Epithelial cell of prostate (primary cell): ENCODE measurements at regions not wholly inside any gene's neighbourhood (a gene's known extent, or its start where the extent isn't known, plus 50 kb on each side); places are given as distances from the start of the nearest gene placed in this dataset.
"Not testable (repeated sequence)": the region's sequence is repeated elsewhere in the genome, so short reads cannot be mapped to it uniquely, and the experiment has no call there.

Source experiments
- DNase-seq: peaks from one replicate; pipeline ENCODE4 v3.0.0-alpha.2; 2011; ENCODE audit warnings: low read depth, low spot score
- H3K27ac ChIP-seq: fragments of 450-650 bp; 2 replicates; pipeline ENCODE4 v1.5.1; 2017; ENCODE audit warnings: mild to moderate bottlenecking

DNA sequence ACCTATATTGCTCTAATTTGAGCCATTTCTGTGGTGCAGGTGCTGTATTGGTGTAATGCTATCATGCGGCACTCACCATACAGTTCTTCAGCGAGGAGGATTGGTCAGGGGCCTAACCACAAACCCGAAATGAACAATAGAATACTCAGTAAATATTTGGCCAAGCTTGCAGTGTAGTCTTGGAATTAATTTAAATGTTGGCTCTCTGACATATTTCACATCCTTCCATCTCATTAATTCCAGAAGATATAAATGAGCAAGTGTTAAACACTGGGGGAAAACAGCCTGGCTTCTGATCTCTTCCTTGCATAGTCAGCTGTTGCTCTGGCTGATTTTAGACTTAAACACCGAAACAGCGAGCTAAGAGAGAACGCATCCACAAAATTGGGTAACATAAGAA lies 663.1 kb upstream of the GHITM start:
- DNase-seq, result no peak
- no peak overlapping the region for H3K27ac ChIP-seq

GRCh38 chr10:83489161-83489560 lies 650.1 kb upstream of the GHITM start:
- DNase-seq, result no peak
- no peak overlapping the region for H3K27ac ChIP-seq

- no peak for DNase-seq
- H3K27ac ChIP-seq, result no peak overlapping the region
Observed at GRCh38 chr10:83492004-83492403, 647.3 kb upstream of the GHITM start.

DNA sequence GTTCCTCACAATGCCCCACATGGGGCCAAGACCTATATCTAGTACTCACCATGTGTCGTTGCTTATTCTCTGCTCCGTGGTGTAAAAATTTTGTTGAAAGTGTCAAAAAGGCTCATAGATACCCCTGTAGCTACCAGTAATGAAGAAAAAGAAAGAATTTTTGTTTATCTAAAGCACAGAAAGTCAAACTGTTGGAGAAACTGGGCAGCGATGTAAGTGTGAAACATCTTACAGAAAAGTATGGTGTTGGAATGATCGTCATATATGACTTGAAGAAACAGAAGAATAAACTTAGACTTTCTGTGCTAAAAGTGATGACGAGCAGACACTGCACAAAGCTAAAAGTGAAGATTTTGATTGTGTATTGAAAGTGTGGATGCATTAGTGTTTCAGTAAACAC lies 626.6 kb upstream of the GHITM start:
- DNase-seq, result no peak
- no peak overlapping the region for H3K27ac ChIP-seq

DNA sequence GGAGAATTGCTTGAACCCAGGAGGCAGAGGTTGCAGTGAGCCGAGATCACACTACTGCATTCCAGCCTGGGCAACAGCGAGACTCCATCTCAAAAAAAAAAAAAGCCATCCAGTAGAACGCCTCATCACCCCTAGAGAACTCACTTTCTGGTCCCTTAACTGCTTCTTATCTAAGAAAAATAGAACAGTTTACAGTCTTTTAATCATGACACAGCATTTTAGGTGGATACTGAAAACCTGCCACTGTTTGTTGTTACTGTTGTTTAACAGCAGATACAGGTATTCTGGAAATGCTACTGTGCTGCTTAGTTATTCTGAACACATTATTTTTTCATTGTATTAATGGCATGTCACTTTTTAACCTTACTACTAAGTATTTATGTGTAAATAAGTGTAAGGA lies 624.3 kb upstream of the GHITM start:
- no peak for DNase-seq
- no peak overlapping the region for H3K27ac ChIP-seq

GRCh38 chr10:83516788-83517187 lies 622.5 kb upstream of the GHITM start:
- DNase-seq, result no peak
- H3K27ac ChIP-seq, result no peak overlapping the region

DNA sequence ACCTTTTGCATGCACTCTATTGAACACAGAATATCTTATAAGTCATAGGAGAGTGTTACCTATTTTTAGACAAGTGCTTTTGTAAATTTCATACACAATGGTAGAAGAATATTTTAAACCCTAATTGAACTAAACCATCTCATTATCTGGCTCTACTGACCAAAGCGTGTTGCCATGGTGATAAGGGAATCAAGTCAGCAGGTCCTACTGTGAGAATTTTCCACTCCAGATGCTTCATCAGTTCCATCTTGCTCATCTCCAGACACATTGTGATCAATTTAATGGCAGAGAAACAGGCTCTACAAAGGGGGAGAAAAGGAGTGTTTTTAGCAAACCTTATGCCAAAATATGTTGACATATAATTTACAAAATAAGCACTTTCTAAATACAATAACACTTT lies 621.9 kb upstream of the GHITM start:
- DNase-seq, result no peak
- no peak overlapping the region for H3K27ac ChIP-seq

DNA sequence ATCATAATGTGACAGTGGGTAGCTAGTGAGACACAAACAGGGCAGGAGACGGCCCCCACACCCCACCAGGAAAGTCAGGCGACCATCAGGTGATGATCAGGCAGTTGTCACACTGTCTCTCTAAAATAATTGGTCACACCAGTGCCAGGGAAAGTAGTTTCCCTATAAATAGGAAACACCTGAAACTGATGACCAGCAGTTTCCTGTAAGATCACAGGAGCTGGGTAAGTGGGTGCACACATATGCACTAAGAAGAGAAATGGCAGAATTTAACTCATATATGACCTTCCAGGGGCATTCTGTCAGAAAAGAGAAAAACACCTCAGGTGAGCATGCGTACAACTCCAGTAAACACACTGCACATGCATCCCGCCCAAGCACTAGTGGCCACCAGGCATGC lies 620.5 kb upstream of the GHITM start:
- DNase-seq, result no peak
- no peak overlapping the region for H3K27ac ChIP-seq

DNA sequence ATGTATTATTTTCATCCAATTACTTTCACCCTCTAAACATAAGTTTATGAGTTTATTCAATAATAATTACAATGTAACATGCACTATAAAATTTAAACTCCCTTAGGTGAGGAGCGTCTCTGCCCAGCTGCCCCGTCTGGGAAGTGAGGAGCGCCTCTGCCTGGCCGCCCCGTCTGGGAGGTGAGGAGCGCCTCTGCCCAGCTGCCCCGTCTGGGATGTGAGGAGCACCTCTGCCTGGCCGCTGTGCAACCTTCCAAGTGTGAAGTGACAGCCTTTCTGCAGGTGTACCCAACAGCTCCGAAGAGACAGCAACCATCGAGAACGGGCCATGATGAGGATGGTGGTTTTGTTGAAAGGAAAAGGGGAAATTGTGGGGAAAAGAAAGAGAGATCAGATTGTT lies 618.9 kb upstream of the GHITM start:
- DNase-seq, H3K27ac ChIP-seq: not testable (repeated sequence)

GRCh38 chr10:83522456-83522855 lies 616.9 kb upstream of the GHITM start:
- H3K27ac ChIP-seq, result no peak overlapping the region
- no peak for DNase-seq

DNA sequence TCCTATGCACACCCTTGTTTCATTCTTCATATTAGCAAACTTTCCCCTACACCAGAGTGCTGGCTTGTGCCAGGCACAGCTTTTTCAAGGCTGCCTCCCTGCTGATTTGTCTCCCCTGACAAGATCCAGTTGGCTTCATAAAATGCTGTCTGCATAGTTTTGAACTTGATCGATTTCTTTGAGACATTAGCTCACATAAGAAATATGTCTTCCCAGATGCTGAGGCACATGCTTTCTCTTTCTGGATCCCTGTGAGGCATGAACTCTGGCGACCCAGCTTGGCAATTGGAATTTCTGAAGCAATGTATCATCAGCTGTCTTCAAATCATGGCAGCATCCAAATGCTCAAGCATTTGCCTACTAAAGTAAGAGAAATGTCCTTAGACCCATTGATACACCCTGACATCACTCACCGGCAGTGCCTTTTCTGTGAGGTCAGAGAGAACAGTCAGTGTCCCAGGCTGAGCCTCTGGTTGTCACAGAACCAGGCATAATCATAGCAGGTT lies 616.4 kb upstream of the GHITM start:
- DNase-seq, result no peak
- H3K27ac ChIP-seq, result no peak overlapping the region

DNA sequence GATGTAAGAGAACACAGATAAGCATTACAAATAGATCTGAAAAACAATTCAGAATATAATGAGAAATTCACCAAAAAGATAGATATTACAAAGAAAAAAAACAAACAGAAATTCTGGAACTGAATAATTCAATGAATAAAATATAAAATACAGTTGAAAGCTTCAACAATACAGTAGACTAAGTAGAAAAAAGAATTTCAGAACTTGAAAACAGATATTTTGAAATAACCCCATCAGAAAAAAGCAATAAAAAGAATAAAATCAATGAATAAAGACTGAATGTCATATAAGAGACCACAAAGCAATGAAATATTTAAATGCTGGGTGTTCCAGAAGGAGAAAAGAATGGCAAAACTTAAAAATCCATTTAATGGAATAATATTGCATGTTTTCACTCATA lies 611.4 kb upstream of the GHITM start:
- no peak overlapping the region for H3K27ac ChIP-seq
- no peak for DNase-seq

DNA sequence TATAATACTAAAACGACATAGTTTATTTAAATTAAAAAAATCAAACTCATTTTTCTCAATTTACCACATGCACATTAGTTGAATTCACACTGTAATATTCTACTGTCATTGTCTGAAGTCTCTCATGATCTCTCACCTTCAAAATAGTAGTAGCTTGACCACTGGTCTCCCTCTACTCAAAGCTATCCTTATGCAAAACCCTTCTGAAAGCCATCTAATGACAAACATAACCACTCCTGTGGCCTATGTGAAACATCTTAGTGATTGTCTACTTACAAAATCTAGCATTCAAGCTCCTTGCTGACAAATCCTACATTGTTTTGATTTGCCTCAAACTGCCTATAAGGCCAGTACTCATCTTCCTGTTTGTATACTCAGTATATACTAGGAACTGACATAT lies 606.0 kb upstream of the GHITM start:
- no peak for DNase-seq
- H3K27ac ChIP-seq, result no peak overlapping the region

DNA sequence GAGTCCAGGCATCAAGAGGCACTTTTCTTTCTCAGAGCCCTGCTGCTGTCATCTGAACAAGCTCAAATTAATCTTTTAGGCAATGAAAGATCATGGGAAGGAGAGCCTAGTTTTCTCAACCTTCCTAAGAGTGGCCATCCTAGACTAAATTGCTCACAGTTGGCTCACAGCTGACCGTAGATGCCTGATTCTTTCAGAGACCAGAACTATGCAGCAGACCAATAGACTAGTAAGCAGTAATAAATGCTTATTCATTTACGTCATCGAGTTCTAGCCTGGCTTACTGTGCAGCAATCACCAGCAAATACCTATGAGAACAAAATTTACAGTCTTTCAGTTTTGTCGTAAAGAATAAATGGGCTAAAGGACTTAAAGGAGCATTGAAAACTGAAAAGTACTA lies 602.9 kb upstream of the GHITM start:
- no peak overlapping the region for H3K27ac ChIP-seq
- no peak for DNase-seq

DNA sequence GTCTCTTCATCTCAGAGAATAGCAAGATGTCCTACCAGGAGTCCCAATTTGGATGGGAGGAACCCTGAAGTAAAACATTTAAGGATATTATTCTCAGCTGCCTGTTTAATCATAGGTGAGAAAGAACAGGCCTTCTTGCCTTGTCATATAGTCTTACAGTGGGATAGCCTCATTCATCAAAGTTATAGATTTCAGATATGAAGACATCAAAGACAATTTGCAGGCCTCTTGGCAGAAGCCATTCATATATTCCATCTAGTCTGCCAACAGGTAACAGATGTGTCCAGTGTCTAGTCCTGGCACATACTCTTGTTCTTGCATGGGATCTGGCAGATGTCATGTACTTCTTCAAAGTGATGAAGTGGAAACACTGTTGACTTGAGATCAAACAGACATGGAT lies 601.3 kb upstream of the GHITM start:
- DNase-seq, result no peak
- H3K27ac ChIP-seq, result no peak overlapping the region

DNA sequence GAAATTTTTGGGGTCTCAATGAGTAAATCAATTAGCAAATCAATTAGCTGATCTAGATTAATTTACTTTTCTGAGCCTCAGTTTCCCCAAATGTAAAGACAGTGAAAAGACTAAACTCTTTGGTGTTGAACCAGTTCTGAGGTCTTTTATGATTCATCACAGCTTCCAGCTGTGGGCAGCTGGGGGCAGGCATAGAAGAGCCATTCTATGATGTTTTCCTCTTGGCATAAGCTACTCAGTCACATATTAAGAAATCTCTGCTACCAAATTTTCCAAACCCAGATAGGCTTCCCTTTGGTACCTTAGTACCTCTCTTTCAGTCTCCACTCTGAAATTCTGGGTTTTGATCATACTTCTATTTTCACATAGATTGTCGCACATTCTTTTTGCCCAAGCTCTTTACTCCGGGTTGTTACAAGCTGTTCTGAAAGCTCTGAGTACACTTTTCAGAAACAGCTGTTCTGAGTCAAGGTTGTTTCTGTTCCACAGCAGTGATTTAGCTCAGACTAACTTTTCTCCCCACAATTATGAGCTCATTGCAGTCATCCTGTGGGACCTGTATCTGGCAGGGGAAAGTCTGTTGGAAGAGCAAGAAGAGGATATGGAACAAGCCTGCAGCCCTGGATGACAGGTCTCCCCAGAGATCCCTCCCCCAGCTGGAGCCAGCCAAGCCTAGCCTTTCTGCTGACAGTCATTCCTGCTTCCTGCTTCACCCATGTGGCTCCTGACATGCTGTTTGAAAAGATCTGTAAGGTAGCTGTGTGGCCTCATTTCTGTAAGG lies 599.6 kb upstream of the GHITM start:
- no peak for DNase-seq
- H3K27ac ChIP-seq, result no peak overlapping the region

- H3K27ac ChIP-seq, result no peak overlapping the region
- no peak for DNase-seq
Observed at GRCh38 chr10:83541046-83541445, 598.3 kb upstream of the GHITM start.

DNA sequence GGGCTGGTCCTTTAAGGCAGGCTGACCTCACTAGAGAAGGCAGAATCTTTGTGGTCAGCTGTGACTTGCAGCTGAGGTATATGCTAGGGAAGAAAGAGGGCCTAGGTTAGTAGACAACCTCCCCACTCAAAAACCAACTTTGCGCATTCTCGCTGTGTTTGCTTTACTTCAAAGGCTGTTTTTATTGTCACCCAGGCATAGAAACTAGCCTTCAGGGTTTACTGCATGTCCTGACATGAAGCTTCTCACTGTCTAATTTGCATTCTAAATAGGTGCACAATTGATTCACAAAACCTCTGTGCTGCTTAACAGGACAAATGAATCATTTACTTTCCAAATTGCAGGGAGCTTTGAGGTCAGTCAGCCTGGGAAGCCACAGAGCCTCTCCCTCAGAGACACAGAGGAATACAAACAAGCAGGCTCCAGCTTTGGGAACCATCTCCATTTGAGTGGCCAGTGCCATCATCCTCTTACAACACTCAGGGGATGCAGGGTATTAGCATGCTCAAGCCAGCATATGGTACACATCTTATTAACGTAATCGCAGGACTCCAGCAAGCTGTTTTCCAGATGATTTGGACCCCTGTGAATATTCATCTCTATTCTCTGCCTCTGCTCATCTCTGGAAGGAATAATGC lies 596.4 kb upstream of the GHITM start:
- no peak overlapping the region for H3K27ac ChIP-seq
- DNase-seq, result peak; percentile 41

DNA sequence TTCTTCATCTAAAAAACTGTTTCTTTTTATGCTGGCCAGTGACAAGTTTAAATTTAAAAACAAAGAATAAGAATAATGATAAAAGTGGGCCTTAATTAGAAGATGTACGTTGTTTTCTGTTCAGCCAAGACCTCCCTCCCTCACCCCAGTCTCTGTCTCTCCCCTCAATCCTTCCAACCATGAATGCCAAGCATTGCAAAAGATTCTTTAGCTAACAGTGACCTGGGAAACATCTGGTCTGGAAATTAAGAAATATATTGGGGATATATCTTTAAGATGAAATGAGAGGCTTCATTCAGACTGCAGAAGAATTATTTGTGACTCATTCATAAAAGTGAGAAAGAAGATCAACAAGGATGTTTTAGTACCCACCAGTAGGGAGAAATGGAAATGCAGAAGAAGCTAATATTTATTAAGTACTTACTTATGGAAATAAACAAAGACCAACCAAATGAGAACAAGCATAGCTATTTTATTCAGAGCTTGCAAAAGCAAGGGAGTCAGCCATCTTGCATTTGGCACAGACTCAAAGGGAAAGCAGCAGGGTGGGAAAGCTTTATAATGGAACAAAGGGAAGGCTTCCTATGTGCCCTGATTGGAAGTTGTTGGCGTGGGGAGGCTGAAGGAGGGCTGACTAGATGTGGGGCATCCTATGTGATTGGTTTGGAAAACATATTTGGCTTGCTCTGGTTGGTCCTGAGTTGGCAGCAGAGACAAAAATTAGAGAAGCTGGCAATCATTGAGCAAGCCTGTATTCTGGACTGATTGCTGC lies 595.4 kb upstream of the GHITM start:
- no peak overlapping the region for H3K27ac ChIP-seq
- DNase-seq, result no peak

DNA sequence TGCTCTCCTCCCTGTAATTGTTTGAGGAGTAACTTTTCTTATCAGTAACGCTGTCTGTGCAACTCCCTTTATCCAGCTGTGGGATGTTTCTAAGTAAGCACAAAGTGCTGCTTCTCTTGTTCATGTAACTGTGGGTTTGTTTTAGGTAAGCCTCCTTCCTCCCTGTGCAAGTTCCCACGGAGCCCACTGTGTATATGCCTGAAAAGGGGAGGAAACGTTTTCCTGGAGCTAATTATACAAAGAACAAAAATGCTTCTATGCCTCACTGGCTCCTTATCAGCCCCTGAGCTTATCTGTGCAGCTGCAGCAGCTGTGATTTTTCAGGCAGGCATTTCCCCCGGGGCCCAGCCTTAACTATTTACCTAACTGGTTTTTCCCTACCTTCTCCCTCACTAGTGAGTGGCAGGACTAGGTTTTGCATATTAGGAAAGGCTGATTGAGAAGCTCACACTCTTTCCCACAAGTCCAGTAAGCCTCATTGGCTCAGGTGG lies 593.4 kb upstream of the GHITM start:
- no peak for DNase-seq
- no peak overlapping the region for H3K27ac ChIP-seq

- not testable (repeated sequence) for H3K27ac ChIP-seq, DNase-seq
Observed at GRCh38 chr10:83551190-83551589, 588.1 kb upstream of the GHITM start.
